GM12878 (cell line): ENCODE measurements at regions not wholly inside any gene's neighbourhood (a gene's known extent, or its start where the extent isn't known, plus 50 kb on each side); places are given as distances from the start of the nearest gene placed in this dataset.
A peak's percentile ranks its signal among the peaks of the same experiment; 100 is the strongest.

Experiments
- ATAC-seq: fragments of 200-7000 bp; cut with Tn5 transposase; 3 replicates; pipeline ENCODE4 v1.9.1; 2020; ENCODE audit warnings: mild to moderate bottlenecking, moderate library complexity
- BruUV-seq: library from RNA; stranded (reverse); fragments of 400-500 nt; replicated peaks from 2 replicates; lab custom pipeline; 2021; lab: Mats Ljungman, UMichigan
- CTCF ChIA-PET: fragments of 300-600 bp; sonication (Branson Sonifier 250); formaldehyde crosslinking; extraction: SDS; loops from one replicate; lab custom pipeline; 2021; ENCODE audit warnings: inconsistent platforms; lab: Yijun Ruan, JAX
- POLR2A ChIA-PET: fragments of 350-600 bp; formaldehyde crosslinking; extraction: SDS; loops from one replicate; lab custom pipeline; 2021; ENCODE audit warnings: inconsistent platforms; lab: Charles Lee
- RAD21 ChIA-PET: fragments of 300-600 bp; sonication (Branson Sonifier 250); formaldehyde crosslinking; loops from one replicate; lab custom pipeline; 2023; ENCODE audit warnings: antibody characterized with exemption; ENCODE audit not compliant: unreplicated experiment; lab: Charles Lee
- SMC1A ChIA-PET: fragments of 300-600 bp; sonication (Branson Sonifier 250); formaldehyde crosslinking; loops from one replicate; lab custom pipeline; 2023; ENCODE audit not compliant: unreplicated experiment, uncharacterized antibody; lab: Charles Lee
- DNase-seq: peaks from one replicate; pipeline ENCODE4 v3.0.0-alpha.2; 2011; ENCODE audit warnings: low read depth, low spot score
- FAIRE-seq: peaks from 3 replicates; lab custom pipeline; 2011; peaks lifted over from hg19 to GRCh38; lab: Jason Lieb, UNC
- H2AFZ ChIP-seq: 2 replicates; pipeline ENCODE4 v1.6.0; 2011; ENCODE audit warnings: low read depth, low read length, control low read depth; ENCODE audit not compliant: control insufficient read depth
- H3K27ac ChIP-seq: 2 replicates; pipeline ENCODE4 v1.5.1; 2011; ENCODE audit warnings: control low read depth; ENCODE audit not compliant: control insufficient read depth, insufficient read depth
- H3K27me3 ChIP-seq, 2 experiments: replicated peaks in 1 of 2; 2 replicates each; pipeline versions ENCODE4 v1.6.0 to v1.6.1; 2011; ENCODE audit warnings: low read length in 1 of 2; ENCODE audit not compliant: control insufficient read depth in 2 of 2, insufficient read depth in 2 of 2
- H3K36me3 ChIP-seq, 2 experiments: 2 replicates each; pipeline ENCODE4 v1.5.1; 2011; ENCODE audit warnings: low read length in 1 of 2; ENCODE audit not compliant: control insufficient read depth in 2 of 2, insufficient read depth in 2 of 2
- H3K4me1 ChIP-seq: 2 replicates; pipeline ENCODE4 v1.6.1; 2011; ENCODE audit warnings: mild to moderate bottlenecking, low read length, moderate library complexity, mixed read lengths; ENCODE audit not compliant: control insufficient read depth, insufficient read depth
- H3K4me2 ChIP-seq: 2 replicates; pipeline ENCODE4 v1.6.0; 2011; ENCODE audit warnings: control low read depth; ENCODE audit not compliant: control insufficient read depth, insufficient read depth
- H3K4me3 ChIP-seq: fragments of 200-600 bp; sonication (generic); 2 replicates; pipeline ENCODE4 v1.5.1; 2016
- H3K79me2 ChIP-seq: 2 replicates; pipeline ENCODE4 v1.6.0; 2011; ENCODE audit warnings: low read length; ENCODE audit not compliant: control insufficient read depth, insufficient read depth
- H3K9ac ChIP-seq: 2 replicates; pipeline ENCODE4 v1.8.0; 2011; ENCODE audit warnings: low read length, control low read depth, mixed read lengths; ENCODE audit not compliant: control insufficient read depth, insufficient read depth
- H3K9me3 ChIP-seq: replicated peaks from 3 replicates; pipeline ENCODE4 v1.5.1; 2011; ENCODE audit warnings: mild to moderate bottlenecking, low read length; ENCODE audit not compliant: control insufficient read depth, insufficient read depth
- H4K20me1 ChIP-seq: 2 replicates; pipeline ENCODE4 v1.6.0; 2011; ENCODE audit not compliant: control insufficient read depth, insufficient read depth
- JUNB ChIP-seq: IDR thresholded peaks from 2 replicates; pipeline ENCODE4 v1.6.1; 2016; ENCODE audit warnings: antibody characterized with exemption, mild to moderate bottlenecking
- MXI1 ChIP-seq: fragments of 150-350 bp; IDR thresholded peaks from 2 replicates; pipeline ENCODE4 v1.6.1; 2011; ENCODE audit warnings: low read depth, mild to moderate bottlenecking, inconsistent platforms, low read length, improper control_type of control experiment
- NR2C2 ChIP-seq: IDR thresholded peaks from 2 replicates; pipeline ENCODE4 v1.6.1; 2011; ENCODE audit warnings: borderline replicate concordance, low read depth; ENCODE audit not compliant: control insufficient read depth, insufficient read length
- RCOR1 ChIP-seq: conservative IDR thresholded peaks from 2 replicates; pipeline ENCODE4 v1.6.1; 2012; ENCODE audit warnings: low read depth, low read length, improper control_type of control experiment
- SP1 ChIP-seq: IDR thresholded peaks from one replicate; pipeline ENCODE4 v1.6.1; 2011; ENCODE audit warnings: low read depth, low read length
- WGBS: methylation state at CpG from one replicate; pipeline ENCODE4 v1.1.6; 2016; ENCODE audit warnings: low lambda C conversion rate; ENCODE audit not compliant: insufficient replicate concordance, insufficient coverage; ENCODE audit errors: missing lambda C conversion rate; 5-methylcytosine and 5-hydroxymethylcytosine counted together
- in situ Hi-C: fragments of 300-500 bp; cut with MboI; formaldehyde crosslinking; loops from 9 replicates; pipeline ENCODE4 v1.14.3; 2018; ENCODE audit warnings: mixed read lengths
- intact Hi-C: fragments of 100-400 bp; cut with micrococcal nuclease; formaldehyde crosslinking; loops from one replicate; pipeline ENCODE4 v1.14.2; 2022; ENCODE audit not compliant: unreplicated experiment
- TF ChIP-seq, protein P1 (sequence below): IDR thresholded peaks from 2 replicates; pipeline ENCODE4 v1.6.1; 2012; ENCODE audit warnings: low read depth, low read length, improper control_type of control experiment
- TF ChIP-seq, protein P2 (sequence below): fragments of 150-350 bp; IDR thresholded peaks from 2 replicates; pipeline ENCODE4 v1.6.1; 2014; ENCODE audit warnings: mild to moderate bottlenecking, low read depth, low read length
- TF ChIP-seq, protein P3 (sequence below): fragments of 450-650 bp; IDR thresholded peaks from 2 replicates; pipeline ENCODE4 v1.6.1; 2016; ENCODE audit warnings: mild to moderate bottlenecking

GRCh38 chr17:77718669-77718961 is 239.9 kb upstream of the TNRC6C start:
- TF ChIP-seq JUNB: no peak
- TF ChIP-seq, protein P1, sequence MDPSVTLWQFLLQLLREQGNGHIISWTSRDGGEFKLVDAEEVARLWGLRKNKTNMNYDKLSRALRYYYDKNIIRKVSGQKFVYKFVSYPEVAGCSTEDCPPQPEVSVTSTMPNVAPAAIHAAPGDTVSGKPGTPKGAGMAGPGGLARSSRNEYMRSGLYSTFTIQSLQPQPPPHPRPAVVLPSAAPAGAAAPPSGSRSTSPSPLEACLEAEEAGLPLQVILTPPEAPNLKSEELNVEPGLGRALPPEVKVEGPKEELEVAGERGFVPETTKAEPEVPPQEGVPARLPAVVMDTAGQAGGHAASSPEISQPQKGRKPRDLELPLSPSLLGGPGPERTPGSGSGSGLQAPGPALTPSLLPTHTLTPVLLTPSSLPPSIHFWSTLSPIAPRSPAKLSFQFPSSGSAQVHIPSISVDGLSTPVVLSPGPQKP: no peak
- TF ChIP-seq MXI1: no peak
- TF ChIP-seq SP1: no peak
- TF ChIP-seq, protein P2, sequence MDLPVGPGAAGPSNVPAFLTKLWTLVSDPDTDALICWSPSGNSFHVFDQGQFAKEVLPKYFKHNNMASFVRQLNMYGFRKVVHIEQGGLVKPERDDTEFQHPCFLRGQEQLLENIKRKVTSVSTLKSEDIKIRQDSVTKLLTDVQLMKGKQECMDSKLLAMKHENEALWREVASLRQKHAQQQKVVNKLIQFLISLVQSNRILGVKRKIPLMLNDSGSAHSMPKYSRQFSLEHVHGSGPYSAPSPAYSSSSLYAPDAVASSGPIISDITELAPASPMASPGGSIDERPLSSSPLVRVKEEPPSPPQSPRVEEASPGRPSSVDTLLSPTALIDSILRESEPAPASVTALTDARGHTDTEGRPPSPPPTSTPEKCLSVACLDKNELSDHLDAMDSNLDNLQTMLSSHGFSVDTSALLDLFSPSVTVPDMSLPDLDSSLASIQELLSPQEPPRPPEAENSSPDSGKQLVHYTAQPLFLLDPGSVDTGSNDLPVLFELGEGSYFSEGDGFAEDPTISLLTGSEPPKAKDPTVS: no peak
- peak; percentile 48 for TF ChIP-seq NR2C2
- no peak for TF ChIP-seq RCOR1
- TF ChIP-seq, protein P3, sequence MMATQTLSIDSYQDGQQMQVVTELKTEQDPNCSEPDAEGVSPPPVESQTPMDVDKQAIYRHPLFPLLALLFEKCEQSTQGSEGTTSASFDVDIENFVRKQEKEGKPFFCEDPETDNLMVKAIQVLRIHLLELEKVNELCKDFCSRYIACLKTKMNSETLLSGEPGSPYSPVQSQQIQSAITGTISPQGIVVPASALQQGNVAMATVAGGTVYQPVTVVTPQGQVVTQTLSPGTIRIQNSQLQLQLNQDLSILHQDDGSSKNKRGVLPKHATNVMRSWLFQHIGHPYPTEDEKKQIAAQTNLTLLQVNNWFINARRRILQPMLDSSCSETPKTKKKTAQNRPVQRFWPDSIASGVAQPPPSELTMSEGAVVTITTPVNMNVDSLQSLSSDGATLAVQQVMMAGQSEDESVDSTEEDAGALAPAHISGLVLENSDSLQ: no peak
- in situ Hi-C loops (no loop called here), intact Hi-C loops (no loop called here)
- FAIRE-seq: no peak
- no peak overlapping the region for H3K9ac ChIP-seq
- H3K27me3 ChIP-seq: no peaks in the 10 kb centered on the region
- H3K9me3 ChIP-seq: no peaks in the 10 kb centered on the region; the same call in 2 of the 3 replicates
- H3K4me3 ChIP-seq: no peak overlapping the region
- CTCF ChIA-PET: no interaction called here
- no peaks in the 10 kb centered on the region for H3K79me2 ChIP-seq
- POLR2A ChIA-PET: no interaction called here
- BruUV-seq: no TSS peak
- ATAC-seq: no peak
- WGBS: 69% methylated on average over 10 of the region's 10 CpGs
- H3K36me3 ChIP-seq: no peaks in the 10 kb centered on the region
- no peaks in the 10 kb centered on the region for H4K20me1 ChIP-seq
- no peak overlapping the region for H2AFZ ChIP-seq
- no peaks in the 10 kb centered on the region for H3K4me1 ChIP-seq
- DNase-seq: no peak
- RAD21 ChIA-PET: no interaction called here
- no peak overlapping the region for H3K27ac ChIP-seq
- SMC1A ChIA-PET: interaction anchor here (1.4 kb wide), 1 partner anchor 11 kb away, joined by 5 read pairs; no protein-coding TSS in a partner anchor
- no peak overlapping the region for H3K4me2 ChIP-seq
